Tibial nerve (tissue), 4 donors: ENCODE measurements at regions not wholly inside any gene's neighbourhood (a gene's known extent, or its start where the extent isn't known, plus 50 kb on each side); places are given as distances from the start of the nearest gene placed in this dataset.

Source experiments
- DNase-seq, 2 donors: peaks; one replicate each; pipeline ENCODE4 v3.0.0-alpha.2; 2019; ENCODE audit warnings: low spot score in 2 of 2
- H3K27ac ChIP-seq, 4 donors: fragments of 200-600 bp; sonication (generic) in 3 of 4; one replicate each; pipeline ENCODE4 v1.5.1; 2017 to 2019; ENCODE audit warnings: mild to moderate bottlenecking in 1 of 4
- H3K27me3 ChIP-seq, 2 donors: fragments of 200-600 bp; sonication (generic) in 1 of 2; one replicate each; pipeline versions ENCODE4 v1.5.1 to v1.6.0; 2017 to 2019
- H3K36me3 ChIP-seq, 3 donors: fragments of 200-600 bp; sonication (generic); one replicate each; pipeline ENCODE4 v1.5.1; 2018 to 2019
- H3K4me1 ChIP-seq, 4 donors: fragments of 200-600 bp; sonication (generic) in 3 of 4; one replicate each; pipeline ENCODE4 v1.5.1; 2017 to 2019
- H3K4me3 ChIP-seq, 4 donors: fragments of 200-600 bp; sonication (generic) in 3 of 4; one replicate each; pipeline ENCODE4 v1.5.1; 2017 to 2019; ENCODE audit warnings: mild to moderate bottlenecking in 1 of 4, moderate library complexity in 1 of 4
- H3K9me3 ChIP-seq, 4 donors: fragments of 200-600 bp; sonication (generic) in 3 of 4; one replicate each; pipeline ENCODE4 v1.5.1; 2017 to 2019
- EP300 ChIP-seq, 2 donors: sonication (generic); formaldehyde crosslinking; IDR thresholded peaks; one replicate each; pipeline ENCODE4 v1.6.1; 2017; ENCODE audit warnings: antibody characterized with exemption in 2 of 2, mild to moderate bottlenecking in 1 of 2
- POLR2A ChIP-seq, 2 donors: fragments of 450-650 bp; IDR thresholded peaks; one replicate each; pipeline ENCODE4 v1.6.1; 2017; ENCODE audit warnings: antibody characterized with exemption in 2 of 2, mild to moderate bottlenecking in 2 of 2, moderate library complexity in 2 of 2
- WGBS, 2 donors: methylation state at CpG; one replicate each; pipeline ENCODE4 v1.1.5; 2018; 5-methylcytosine and 5-hydroxymethylcytosine counted together
- TF ChIP-seq, protein P1 (sequence below), 5 experiments: fragments of 200-600 bp in 3 of 5; fragments of 450-650 bp in 2 of 5; sonication (generic) in 3 of 5; IDR thresholded peaks; one replicate each; pipeline ENCODE4 v1.5.1; 2016 to 2019; ENCODE audit warnings: antibody characterized with exemption in 5 of 5, mild to moderate bottlenecking in 3 of 5, moderate library complexity in 2 of 5

DNA sequence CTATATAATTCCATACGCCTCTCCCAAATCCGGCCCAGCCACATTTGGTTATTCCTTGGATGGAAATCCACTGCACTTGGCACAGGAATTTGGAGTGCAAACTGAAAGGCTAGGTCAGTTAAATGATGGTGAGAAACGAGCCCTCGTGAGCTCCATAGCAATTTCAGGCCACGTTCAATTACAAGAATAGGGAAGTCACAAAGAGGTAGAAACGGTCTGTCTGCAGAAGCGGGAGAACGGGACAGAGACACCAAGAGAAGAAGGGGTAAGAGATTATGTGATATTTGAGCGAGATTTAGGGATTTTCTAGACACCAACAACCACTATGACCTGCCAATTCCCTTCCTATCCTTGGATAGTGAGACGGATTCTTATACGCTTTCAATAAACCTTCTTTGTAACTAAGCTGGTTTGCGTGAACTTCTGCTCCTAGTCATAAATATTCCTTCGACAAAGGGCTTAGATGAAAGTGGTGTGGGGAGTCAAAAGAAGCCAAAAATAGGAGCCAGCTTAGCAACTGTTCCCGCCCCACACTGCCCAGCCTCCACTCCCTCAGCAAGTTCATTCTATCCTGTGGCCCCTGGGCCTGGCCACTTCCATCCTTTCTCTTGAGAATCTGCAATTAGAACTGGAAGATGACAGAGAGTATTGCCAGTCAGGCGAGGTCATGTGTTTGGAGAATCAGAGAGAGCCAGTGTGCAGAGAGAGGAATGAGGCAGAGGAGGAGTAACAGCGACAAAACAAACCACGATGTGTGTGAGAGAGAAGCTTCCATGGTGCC lies 118.4 kb downstream of the ZNF608 start:
- Histone ChIP-seq H3K27me3 (no peaks in the 10 kb centered on the region), H3K27ac (no peak overlapping the region), H3K4me1 (no peaks in the 10 kb centered on the region), H3K4me3 (no peak overlapping the region), H3K9me3 (no peaks in the 10 kb centered on the region), H3K36me3 (no peaks in the 10 kb centered on the region)
- TF ChIP-seq EP300 (IDR thresholded peaks at IDR 0.05), result no peak
- TF ChIP-seq, protein P1, sequence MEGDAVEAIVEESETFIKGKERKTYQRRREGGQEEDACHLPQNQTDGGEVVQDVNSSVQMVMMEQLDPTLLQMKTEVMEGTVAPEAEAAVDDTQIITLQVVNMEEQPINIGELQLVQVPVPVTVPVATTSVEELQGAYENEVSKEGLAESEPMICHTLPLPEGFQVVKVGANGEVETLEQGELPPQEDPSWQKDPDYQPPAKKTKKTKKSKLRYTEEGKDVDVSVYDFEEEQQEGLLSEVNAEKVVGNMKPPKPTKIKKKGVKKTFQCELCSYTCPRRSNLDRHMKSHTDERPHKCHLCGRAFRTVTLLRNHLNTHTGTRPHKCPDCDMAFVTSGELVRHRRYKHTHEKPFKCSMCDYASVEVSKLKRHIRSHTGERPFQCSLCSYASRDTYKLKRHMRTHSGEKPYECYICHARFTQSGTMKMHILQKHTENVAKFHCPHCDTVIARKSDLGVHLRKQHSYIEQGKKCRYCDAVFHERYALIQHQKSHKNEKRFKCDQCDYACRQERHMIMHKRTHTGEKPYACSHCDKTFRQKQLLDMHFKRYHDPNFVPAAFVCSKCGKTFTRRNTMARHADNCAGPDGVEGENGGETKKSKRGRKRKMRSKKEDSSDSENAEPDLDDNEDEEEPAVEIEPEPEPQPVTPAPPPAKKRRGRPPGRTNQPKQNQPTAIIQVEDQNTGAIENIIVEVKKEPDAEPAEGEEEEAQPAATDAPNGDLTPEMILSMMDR (IDR thresholded peaks at IDR 0.05), result no peak
- no peak for DNase-seq
- WGBS, 2 donors, result 74 to 75% methylated on average over 17 of the region's 17 CpGs

GRCh38 chr5:124626053-124626452 lies 120.4 kb downstream of the ZNF608 start:
- no peak overlapping the region for H3K4me3 ChIP-seq
- H3K9me3 ChIP-seq, result no peaks in the 10 kb centered on the region
- TF ChIP-seq, protein P1 (IDR thresholded peaks at IDR 0.05), result no peak
- no peak for TF ChIP-seq POLR2A (IDR thresholded peaks at IDR 0.05)
- TF ChIP-seq EP300 (IDR thresholded peaks at IDR 0.05), result no peak
- no peaks in the 10 kb centered on the region for H3K4me1 ChIP-seq
- 95 to 97% methylated on average over 2 of the region's 2 CpGs for WGBS, 2 donors
- no peak overlapping the region for H3K27ac ChIP-seq
- H3K36me3 ChIP-seq, result no peaks in the 10 kb centered on the region
- H3K27me3 ChIP-seq, result no peaks in the 10 kb centered on the region
- no peak for DNase-seq

GRCh38 chr5:124623265-124623664 lies 123.2 kb downstream of the ZNF608 start:
- no peak for DNase-seq
- TF ChIP-seq, protein P1 (IDR thresholded peaks at IDR 0.05), result no peak
- H3K4me3 ChIP-seq, result no peak overlapping the region
- no peaks in the 10 kb centered on the region for H3K4me1 ChIP-seq
- no peaks in the 10 kb centered on the region for H3K36me3 ChIP-seq
- no peak overlapping the region for H3K27ac ChIP-seq
- no peaks in the 10 kb centered on the region for H3K27me3 ChIP-seq
- H3K9me3 ChIP-seq, result no peaks in the 10 kb centered on the region
- 79 to 83% methylated on average over 5 of the region's 5 CpGs for WGBS, 2 donors

DNA sequence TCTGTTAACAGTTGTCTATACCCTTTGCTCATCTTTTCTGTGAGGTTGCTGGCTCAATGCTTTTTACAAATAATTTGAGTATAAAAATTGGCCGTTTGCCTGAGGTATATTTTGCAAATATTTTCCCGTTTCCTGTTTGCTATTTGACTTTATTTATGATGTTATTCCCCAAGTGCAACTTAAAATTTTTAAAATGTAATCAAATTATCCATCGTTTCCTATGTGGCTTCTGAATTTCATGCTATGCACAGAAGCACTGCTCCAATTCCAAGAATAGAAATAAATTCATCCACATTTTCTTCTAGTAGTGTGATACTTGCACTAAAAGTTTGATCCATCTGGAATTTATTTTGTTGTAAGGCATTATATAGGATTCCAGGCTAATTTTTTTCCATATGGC lies 123.6 kb downstream of the ZNF608 start:
- 47 to 50% methylated on average over 3 of the region's 3 CpGs for WGBS, 2 donors

DNA sequence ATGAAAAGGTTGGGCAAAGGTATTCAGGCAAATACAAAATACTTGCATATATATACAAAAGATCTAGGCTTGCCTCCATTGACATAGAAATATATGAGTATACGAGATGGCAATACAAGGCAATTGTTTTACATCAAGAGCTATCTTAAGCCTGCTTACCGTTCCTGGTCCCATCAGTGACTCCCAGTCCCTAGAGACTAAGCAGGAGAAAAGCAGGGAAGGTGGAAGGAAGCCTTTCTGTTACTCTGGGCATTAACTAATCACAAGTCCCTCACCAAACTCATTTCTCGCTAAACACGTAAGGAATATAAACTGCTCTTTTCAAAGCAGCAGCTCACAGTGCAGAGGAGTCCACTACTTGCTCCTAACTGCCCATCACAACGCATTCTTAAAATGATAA lies 125.2 kb downstream of the ZNF608 start:
- no peak overlapping the region for H3K27ac ChIP-seq
- H3K4me3 ChIP-seq, result no peak overlapping the region
- WGBS, 2 donors, result 81 to 87% methylated on average over 5 of the region's 5 CpGs
- no peaks in the 10 kb centered on the region for H3K4me1 ChIP-seq
- H3K36me3 ChIP-seq, result no peaks in the 10 kb centered on the region
- no peaks in the 10 kb centered on the region for H3K27me3 ChIP-seq
- DNase-seq, result no peak
- H3K9me3 ChIP-seq, result no peaks in the 10 kb centered on the region
- no peak for TF ChIP-seq EP300 (IDR thresholded peaks at IDR 0.05)
- TF ChIP-seq, protein P1 (IDR thresholded peaks at IDR 0.05), result no peak
- no peak for TF ChIP-seq POLR2A (IDR thresholded peaks at IDR 0.05)

More for the DNA sequence above, 123.6 kb downstream of the ZNF608 start:
- Histone ChIP-seq H3K9me3 (no peaks in the 10 kb centered on the region), H3K36me3 (no peaks in the 10 kb centered on the region), H3K27me3 (no peaks in the 10 kb centered on the region), H3K4me3 (no peak overlapping the region), H3K27ac (no peak overlapping the region), H3K4me1 (no peaks in the 10 kb centered on the region)
- TF ChIP-seq POLR2A (IDR thresholded peaks at IDR 0.05), result no peak
- TF ChIP-seq, protein P1 (IDR thresholded peaks at IDR 0.05), result no peak
- TF ChIP-seq EP300 (IDR thresholded peaks at IDR 0.05), result no peak
- DNase-seq, result no peak
